Ovary (tissue), 3 donors: ENCODE measurements at regions not wholly inside any gene's neighbourhood (a gene's known extent, or its start where the extent isn't known, plus 50 kb on each side); places are given as distances from the start of the nearest gene placed in this dataset.

ENCODE experiments used
- CTCF ChIP-seq, 3 donors: fragments of 450-650 bp in 2 of 3; fragments of 200-600 bp in 1 of 3; IDR thresholded peaks; one replicate each; pipeline versions ENCODE4 v1.5.1 to v1.8.0; 2016 to 2022; ENCODE audit warnings: antibody characterized with exemption in 3 of 3, mild to moderate bottlenecking in 1 of 3
- EP300 ChIP-seq: sonication (generic); formaldehyde crosslinking; IDR thresholded peaks from one replicate; pipeline ENCODE4 v1.6.1; 2017; ENCODE audit warnings: antibody characterized with exemption
- POLR2A ChIP-seq: fragments of 450-650 bp; IDR thresholded peaks from one replicate; pipeline ENCODE4 v1.6.1; 2017; ENCODE audit warnings: antibody characterized with exemption, mild to moderate bottlenecking, moderate library complexity
- donor health status: DM: no; HTN: no; CAD: no.

DNA sequence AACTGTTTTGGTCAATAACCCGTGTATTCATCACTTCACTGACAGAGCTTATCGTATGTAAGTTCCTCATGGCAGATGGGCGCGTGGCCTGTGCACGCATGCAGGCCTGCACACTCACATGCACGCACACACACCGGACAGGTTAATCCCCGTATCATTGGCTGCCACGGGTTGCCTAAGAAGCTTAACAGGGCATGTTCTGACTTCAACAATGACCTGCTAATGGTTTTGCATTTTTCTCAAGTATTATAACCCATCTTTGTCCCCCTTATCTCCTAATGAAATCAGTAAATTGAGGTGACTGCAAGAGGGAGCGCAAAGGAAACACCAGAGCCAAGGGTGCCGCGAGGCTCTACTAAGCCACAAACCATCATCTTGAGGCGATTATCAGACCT is 399.0 kb upstream of the ID2 start:
- no peak for TF ChIP-seq EP300
- TF ChIP-seq CTCF (IDR thresholded peaks at IDR 0.05): no peak
- no peak for TF ChIP-seq POLR2A
